Kidney glomerular epithelial cell (primary cell): ENCODE measurements at regions not wholly inside any gene's neighbourhood (a gene's known extent, or its start where the extent isn't known, plus 50 kb on each side); places are given as distances from the start of the nearest gene placed in this dataset.

Source experiments
- DNase-seq: peaks from one replicate; lab custom pipeline; 2025; lab: John Stamatoyannopoulos, UW

GRCh38 chr5:54612711-54613110, 95.2 kb downstream of the SNX18 start:
- no peak for DNase-seq

GRCh38 chr5:54611290-54611951, 93.9 kb downstream of the SNX18 start:
- DNase-seq: no peak

- DNase-seq: no peak
These were observed 92.8 kb downstream of the SNX18 start for GRCh38 chr5:54610197-54610944.

- no peak for DNase-seq
These were observed 91.0 kb downstream of the SNX18 start for GRCh38 chr5:54608423-54609085.

DNA sequence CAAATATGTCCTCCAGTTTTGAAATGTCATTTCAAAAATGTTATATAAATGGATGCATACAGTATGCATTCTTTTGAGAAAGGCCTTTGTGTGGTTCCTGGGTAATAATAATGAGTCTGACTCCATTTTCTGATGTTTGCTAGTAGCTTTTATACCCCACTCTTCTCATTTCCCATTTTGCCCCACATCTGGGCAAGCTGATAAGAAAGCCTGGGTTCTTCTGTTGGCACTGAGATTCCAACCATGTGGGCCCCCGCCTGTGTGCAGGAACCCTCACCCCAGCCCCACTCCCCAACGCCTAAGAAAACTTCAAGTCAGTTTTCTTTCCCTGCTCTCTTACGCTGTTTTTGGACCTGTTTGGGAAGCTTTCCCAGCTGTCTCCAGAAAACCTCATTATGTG, 89.4 kb downstream of the SNX18 start:
- no peak for DNase-seq

GRCh38 chr5:54603372-54603771, 85.8 kb downstream of the SNX18 start:
- no peak for DNase-seq

DNA sequence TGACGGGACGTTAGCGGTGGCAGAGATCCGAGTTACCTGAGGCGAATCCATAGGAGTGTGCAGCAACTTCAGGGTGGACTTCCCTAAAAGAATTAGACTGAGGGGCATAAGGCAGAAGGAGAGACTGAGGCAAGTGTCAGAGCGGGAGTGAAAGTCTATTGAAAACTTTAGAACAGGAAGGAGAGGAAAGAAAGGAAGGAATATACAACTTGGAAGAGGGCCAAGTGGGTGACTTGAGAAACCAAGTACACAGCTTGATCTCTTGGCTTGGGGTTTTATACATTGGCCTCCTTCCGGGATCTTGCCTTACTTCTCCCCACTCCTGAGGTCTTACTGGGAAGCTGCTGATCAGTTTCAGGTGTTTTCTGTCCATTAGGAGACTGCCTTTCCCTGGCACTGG, 84.9 kb downstream of the SNX18 start:
- DNase-seq: no peak

DNA sequence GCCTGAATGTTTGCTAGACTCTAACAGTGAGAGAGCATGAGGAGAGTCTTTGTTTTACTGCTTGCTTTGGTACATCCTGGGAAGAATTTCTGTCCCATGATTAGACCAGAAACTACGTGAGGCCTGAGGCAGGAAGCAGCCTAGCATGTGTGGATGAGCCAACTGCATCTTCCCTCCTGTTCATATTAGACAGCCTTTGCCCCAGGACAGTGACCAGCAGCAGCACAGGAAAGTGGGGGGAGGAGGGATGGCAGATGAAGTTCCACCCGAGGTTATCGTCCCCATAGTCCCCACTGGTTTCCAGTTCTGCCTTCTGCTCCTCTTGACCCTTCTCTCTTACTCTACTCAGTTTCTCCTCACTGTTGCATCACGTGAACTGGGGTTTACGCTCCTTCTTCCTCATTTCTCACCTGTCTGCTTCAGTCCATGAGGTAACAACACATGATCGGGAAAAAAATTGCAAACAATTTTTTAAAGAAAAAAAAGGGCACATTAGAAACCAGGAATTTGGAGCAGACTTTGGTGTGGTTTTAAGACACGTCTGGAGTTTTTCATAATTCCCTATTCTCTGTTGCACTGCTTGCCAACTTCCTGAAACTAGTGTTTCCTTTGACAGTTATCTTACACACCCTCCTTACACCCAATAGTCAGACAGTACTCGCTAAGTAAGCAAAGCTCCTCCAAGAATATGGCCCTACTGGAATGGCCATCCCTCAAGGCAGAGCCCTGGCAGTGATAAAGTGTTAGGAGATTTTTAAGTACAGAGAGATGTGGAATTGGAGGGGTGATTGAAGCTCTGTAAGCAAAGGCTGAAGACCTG, 84.1 kb downstream of the SNX18 start:
- no peak for DNase-seq
